PFSK-1 (cell line): ENCODE measurements at regions not wholly inside any gene's neighbourhood (a gene's known extent, or its start where the extent isn't known, plus 50 kb on each side); places are given as distances from the start of the nearest gene placed in this dataset.

Experiments
- FOXP2 ChIP-seq: optimal IDR thresholded peaks from 2 replicates; pipeline ENCODE3; 2011; ENCODE audit warnings: borderline replicate concordance, control low read depth, inconsistent platforms; ENCODE audit not compliant: insufficient read depth; ENCODE audit errors: extremely low read length, extremely low read depth
- POLR2AphosphoS5 ChIP-seq: IDR thresholded peaks from 2 replicates; pipeline ENCODE4 v1.6.1; 2012; ENCODE audit warnings: low read depth, mild to moderate bottlenecking, control low read depth, low read length, moderate library complexity
- REST ChIP-seq, 2 experiments: IDR thresholded peaks; 2 replicates each; pipeline versions ENCODE4 v1.6.1 to v1.8.0; 2011 to 2012; ENCODE audit warnings: low read depth in 2 of 2, low read length in 2 of 2, control low read depth in 1 of 2, inconsistent platforms in 1 of 2, mild to moderate bottlenecking in 1 of 2, moderate library complexity in 1 of 2; ENCODE audit not compliant: insufficient read depth in 1 of 2
- SIN3A ChIP-seq: IDR thresholded peaks from 2 replicates; pipeline ENCODE4 v1.6.1; 2012; ENCODE audit warnings: mild to moderate bottlenecking, low read length, moderate library complexity, borderline replicate concordance; ENCODE audit not compliant: insufficient read depth
- TAF1 ChIP-seq: IDR thresholded peaks from 2 replicates; pipeline ENCODE4 v1.6.1; 2012; ENCODE audit warnings: low read length, control low read depth, borderline replicate concordance; ENCODE audit not compliant: insufficient read depth

DNA sequence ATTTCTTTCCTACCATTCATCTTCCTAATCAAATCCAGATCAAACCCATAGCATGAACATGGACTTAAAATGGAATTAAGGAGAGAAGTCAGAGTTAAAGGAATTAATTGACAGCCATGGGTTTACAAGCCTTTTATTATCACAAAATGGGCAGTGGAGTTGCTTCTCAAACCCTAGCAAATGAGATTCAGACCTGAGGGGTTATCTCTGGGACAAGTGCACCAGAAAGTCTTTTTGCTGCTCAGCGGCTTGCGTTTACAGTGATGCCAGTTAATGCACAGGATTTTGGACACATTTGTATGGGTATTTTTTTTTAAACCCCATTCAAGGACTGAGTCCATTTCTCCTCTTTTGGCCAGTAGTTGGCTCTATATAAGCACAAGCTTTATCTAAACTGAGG is 503.0 kb downstream of the EFNB2 start:
- TF ChIP-seq POLR2AphosphoS5 (no peak), TAF1 (no peak)

DNA sequence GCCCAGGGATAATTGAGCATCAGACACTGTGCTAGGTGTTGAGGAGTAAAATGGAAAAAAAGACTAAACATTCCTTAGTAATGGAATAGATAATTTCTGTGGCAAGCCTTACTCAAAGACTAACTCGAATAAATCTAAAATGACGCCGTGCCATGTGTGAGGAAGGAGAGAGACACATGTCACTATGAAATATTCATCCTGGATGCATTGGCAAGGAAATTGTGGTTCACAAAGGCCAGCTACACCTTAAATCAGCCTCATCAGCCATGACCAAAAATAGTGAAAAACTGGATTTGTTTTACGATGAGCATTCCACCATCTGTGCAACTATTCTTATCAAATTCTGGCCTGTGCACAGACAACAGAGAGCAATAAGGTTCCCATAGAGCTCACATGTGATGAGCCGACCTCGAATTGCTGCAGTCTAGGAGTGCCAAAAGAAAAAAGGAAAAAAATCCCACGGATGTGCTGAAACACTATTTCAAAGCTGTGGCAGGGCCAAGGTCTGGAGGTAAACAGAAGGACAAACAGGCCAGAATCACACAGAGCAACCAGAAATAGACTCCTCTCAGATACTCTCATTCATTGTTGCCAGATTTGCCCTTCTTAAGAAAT is 505.7 kb downstream of the EFNB2 start:
- TF ChIP-seq TAF1 (no peak), POLR2AphosphoS5 (no peak), FOXP2 (no peak), REST (IDR thresholded peaks at IDR 0.05; ENCODE audit: insufficient read depth in 1 of 2, low read depth in 2 of 2, low read length in 2 of 2) (no peak)

- TF ChIP-seq SIN3A (no peak), REST (IDR thresholded peaks at IDR 0.05; ENCODE audit: insufficient read depth in 1 of 2, low read depth in 2 of 2, low read length in 2 of 2) (no peak), FOXP2 (no peak), POLR2AphosphoS5 (no peak), TAF1 (no peak)
Observed at GRCh38 chr13:106028911-106029310, 506.6 kb downstream of the EFNB2 start.

DNA sequence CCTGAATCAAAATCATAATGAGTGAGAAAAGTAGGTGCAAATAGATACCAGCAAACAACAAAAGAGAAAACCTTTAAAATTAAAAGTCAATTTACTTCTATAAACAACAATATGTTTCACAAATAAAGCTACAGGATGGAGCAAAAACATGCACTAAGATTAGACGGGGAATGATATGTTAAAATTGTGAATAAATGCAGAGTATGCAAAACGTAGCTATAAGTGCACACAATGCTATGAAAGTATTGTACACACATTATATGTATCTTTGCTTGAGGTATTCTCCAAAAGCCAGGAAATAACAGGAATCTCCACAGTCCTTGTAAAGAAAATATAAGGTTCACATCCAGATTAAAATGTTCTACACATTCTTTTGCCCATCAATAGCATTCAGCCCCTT is 523.9 kb downstream of the EFNB2 start:
- TF ChIP-seq FOXP2, result no peak
- TF ChIP-seq REST (IDR thresholded peaks at IDR 0.05; ENCODE audit: insufficient read depth in 1 of 2, low read depth in 2 of 2, low read length in 2 of 2), result no peak
- TF ChIP-seq SIN3A, result no peak
- TF ChIP-seq TAF1, result no peak
- no peak for TF ChIP-seq POLR2AphosphoS5

GRCh38 chr13:106010836-106011235 is 524.6 kb downstream of the EFNB2 start:
- no peak for TF ChIP-seq POLR2AphosphoS5
- TF ChIP-seq FOXP2, result no peak
- no peak for TF ChIP-seq REST (IDR thresholded peaks at IDR 0.05; ENCODE audit: insufficient read depth in 1 of 2, low read depth in 2 of 2, low read length in 2 of 2)
- TF ChIP-seq SIN3A, result no peak
- TF ChIP-seq TAF1, result no peak
